ENCODE measurements at regions not wholly inside any gene's neighbourhood (a gene's known extent, or its start where the extent isn't known, plus 50 kb on each side); places are given as distances from the start of the nearest gene placed in this dataset.

DNA sequence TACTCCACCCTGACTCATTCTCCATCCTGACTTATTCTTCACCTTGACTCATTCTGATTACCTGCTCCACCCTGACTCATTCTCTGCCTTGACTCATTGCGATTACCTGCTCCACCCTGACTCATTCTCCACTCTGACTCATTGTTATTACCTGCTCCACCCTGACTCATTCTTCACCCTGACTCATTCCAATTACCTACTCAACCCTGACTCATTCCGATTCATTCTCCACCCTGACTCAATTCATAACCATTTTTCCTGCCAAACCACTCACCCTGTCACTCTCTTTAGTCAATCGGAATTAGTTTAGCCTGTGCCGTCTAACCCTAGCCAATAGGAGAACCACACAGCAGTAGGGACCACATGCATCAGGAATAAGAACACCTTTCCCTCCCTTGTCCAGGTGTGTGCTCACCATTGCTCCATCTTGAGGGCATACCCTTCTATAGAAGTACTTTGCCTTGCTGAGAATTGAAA is 1227.4 kb upstream of the PCDH20 start (continued):
- TF ChIP-seq BHLHE40 (IDR thresholded peaks at IDR 0.05; ENCODE audit: borderline replicate concordance in 1 of 2, low read depth in 2 of 2, low read length in 1 of 2) (no peak), DPF2 (IDR thresholded peaks at IDR 0.05) (peak; percentile 55; the same call in 1 of the 2 replicates), ZNF24 (IDR thresholded peaks at IDR 0.05) (no peak), ZNF384 (IDR thresholded peaks at IDR 0.05; ENCODE audit: borderline replicate concordance, low read depth, low read length) (no peak), SUPT20H (IDR thresholded peaks at IDR 0.05; ENCODE audit: borderline replicate concordance, control insufficient read depth, low read depth, low read length) (no peak), RELA (IDR thresholded peaks at IDR 0.05; ENCODE audit: borderline replicate concordance, partially characterized antibody) (no peak), LARP7 (IDR thresholded peaks at IDR 0.05) (no peak)
- TF ChIP-seq, protein P1, sequence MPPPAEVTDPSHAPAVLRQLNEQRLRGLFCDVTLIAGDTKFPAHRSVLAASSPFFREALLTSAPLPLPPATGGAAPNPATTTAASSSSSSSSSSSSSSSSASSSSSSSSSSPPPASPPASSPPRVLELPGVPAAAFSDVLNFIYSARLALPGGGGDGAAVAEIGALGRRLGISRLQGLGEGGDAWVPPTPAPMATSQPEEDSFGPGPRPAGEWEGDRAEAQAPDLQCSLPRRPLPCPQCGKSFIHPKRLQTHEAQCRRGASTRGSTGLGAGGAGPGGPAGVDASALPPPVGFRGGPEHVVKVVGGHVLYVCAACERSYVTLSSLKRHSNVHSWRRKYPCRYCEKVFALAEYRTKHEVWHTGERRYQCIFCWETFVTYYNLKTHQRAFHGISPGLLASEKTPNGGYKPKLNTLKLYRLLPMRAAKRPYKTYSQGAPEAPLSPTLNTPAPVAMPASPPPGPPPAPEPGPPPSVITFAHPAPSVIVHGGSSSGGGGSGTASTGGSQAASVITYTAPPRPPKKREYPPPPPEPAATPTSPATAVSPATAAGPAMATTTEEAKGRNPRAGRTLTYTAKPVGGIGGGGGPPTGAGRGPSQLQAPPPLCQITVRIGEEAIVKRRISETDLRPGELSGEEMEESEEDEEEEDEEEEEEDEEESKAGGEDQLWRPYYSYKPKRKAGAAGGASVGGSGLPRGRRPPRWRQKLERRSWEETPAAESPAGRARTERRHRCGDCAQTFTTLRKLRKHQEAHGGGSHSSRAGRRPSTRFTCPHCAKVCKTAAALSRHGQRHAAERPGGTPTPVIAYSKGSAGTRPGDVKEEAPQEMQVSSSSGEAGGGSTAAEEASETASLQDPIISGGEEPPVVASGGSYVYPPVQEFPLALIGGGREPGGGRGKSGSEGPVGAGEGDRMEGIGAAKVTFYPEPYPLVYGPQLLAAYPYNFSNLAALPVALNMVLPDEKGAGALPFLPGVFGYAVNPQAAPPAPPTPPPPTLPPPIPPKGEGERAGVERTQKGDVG (CRISPR knock-in tag; IDR thresholded peaks at IDR 0.05), result no peak
- TF ChIP-seq, protein P2, sequence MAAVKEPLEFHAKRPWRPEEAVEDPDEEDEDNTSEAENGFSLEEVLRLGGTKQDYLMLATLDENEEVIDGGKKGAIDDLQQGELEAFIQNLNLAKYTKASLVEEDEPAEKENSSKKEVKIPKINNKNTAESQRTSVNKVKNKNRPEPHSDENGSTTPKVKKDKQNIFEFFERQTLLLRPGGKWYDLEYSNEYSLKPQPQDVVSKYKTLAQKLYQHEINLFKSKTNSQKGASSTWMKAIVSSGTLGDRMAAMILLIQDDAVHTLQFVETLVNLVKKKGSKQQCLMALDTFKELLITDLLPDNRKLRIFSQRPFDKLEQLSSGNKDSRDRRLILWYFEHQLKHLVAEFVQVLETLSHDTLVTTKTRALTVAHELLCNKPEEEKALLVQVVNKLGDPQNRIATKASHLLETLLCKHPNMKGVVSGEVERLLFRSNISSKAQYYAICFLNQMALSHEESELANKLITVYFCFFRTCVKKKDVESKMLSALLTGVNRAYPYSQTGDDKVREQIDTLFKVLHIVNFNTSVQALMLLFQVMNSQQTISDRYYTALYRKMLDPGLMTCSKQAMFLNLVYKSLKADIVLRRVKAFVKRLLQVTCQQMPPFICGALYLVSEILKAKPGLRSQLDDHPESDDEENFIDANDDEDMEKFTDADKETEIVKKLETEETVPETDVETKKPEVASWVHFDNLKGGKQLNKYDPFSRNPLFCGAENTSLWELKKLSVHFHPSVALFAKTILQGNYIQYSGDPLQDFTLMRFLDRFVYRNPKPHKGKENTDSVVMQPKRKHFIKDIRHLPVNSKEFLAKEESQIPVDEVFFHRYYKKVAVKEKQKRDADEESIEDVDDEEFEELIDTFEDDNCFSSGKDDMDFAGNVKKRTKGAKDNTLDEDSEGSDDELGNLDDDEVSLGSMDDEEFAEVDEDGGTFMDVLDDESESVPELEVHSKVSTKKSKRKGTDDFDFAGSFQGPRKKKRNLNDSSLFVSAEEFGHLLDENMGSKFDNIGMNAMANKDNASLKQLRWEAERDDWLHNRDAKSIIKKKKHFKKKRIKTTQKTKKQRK (IDR thresholded peaks at IDR 0.05; ENCODE audit: low read depth, low read length), result no peak
- TF ChIP-seq, protein P3, sequence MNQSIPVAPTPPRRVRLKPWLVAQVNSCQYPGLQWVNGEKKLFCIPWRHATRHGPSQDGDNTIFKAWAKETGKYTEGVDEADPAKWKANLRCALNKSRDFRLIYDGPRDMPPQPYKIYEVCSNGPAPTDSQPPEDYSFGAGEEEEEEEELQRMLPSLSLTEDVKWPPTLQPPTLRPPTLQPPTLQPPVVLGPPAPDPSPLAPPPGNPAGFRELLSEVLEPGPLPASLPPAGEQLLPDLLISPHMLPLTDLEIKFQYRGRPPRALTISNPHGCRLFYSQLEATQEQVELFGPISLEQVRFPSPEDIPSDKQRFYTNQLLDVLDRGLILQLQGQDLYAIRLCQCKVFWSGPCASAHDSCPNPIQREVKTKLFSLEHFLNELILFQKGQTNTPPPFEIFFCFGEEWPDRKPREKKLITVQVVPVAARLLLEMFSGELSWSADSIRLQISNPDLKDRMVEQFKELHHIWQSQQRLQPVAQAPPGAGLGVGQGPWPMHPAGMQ (IDR thresholded peaks at IDR 0.05; ENCODE audit: borderline replicate concordance), result no peak
- TF ChIP-seq, protein P4, sequence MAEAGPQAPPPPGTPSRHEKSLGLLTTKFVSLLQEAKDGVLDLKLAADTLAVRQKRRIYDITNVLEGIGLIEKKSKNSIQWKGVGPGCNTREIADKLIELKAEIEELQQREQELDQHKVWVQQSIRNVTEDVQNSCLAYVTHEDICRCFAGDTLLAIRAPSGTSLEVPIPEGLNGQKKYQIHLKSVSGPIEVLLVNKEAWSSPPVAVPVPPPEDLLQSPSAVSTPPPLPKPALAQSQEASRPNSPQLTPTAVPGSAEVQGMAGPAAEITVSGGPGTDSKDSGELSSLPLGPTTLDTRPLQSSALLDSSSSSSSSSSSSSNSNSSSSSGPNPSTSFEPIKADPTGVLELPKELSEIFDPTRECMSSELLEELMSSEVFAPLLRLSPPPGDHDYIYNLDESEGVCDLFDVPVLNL (IDR thresholded peaks at IDR 0.05; ENCODE audit: low read depth, low read length), result no peak
- TF ChIP-seq, protein P5, sequence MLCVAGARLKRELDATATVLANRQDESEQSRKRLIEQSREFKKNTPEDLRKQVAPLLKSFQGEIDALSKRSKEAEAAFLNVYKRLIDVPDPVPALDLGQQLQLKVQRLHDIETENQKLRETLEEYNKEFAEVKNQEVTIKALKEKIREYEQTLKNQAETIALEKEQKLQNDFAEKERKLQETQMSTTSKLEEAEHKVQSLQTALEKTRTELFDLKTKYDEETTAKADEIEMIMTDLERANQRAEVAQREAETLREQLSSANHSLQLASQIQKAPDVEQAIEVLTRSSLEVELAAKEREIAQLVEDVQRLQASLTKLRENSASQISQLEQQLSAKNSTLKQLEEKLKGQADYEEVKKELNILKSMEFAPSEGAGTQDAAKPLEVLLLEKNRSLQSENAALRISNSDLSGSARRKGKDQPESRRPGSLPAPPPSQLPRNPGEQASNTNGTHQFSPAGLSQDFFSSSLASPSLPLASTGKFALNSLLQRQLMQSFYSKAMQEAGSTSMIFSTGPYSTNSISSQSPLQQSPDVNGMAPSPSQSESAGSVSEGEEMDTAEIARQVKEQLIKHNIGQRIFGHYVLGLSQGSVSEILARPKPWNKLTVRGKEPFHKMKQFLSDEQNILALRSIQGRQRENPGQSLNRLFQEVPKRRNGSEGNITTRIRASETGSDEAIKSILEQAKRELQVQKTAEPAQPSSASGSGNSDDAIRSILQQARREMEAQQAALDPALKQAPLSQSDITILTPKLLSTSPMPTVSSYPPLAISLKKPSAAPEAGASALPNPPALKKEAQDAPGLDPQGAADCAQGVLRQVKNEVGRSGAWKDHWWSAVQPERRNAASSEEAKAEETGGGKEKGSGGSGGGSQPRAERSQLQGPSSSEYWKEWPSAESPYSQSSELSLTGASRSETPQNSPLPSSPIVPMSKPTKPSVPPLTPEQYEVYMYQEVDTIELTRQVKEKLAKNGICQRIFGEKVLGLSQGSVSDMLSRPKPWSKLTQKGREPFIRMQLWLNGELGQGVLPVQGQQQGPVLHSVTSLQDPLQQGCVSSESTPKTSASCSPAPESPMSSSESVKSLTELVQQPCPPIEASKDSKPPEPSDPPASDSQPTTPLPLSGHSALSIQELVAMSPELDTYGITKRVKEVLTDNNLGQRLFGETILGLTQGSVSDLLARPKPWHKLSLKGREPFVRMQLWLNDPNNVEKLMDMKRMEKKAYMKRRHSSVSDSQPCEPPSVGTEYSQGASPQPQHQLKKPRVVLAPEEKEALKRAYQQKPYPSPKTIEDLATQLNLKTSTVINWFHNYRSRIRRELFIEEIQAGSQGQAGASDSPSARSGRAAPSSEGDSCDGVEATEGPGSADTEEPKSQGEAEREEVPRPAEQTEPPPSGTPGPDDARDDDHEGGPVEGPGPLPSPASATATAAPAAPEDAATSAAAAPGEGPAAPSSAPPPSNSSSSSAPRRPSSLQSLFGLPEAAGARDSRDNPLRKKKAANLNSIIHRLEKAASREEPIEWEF (IDR thresholded peaks at IDR 0.05; ENCODE audit: insufficient replicate concordance, low read depth, low read length), result no peak
- TF ChIP-seq, protein P6, sequence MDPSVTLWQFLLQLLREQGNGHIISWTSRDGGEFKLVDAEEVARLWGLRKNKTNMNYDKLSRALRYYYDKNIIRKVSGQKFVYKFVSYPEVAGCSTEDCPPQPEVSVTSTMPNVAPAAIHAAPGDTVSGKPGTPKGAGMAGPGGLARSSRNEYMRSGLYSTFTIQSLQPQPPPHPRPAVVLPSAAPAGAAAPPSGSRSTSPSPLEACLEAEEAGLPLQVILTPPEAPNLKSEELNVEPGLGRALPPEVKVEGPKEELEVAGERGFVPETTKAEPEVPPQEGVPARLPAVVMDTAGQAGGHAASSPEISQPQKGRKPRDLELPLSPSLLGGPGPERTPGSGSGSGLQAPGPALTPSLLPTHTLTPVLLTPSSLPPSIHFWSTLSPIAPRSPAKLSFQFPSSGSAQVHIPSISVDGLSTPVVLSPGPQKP (IDR thresholded peaks at IDR 0.05; ENCODE audit: low read depth, low read length), result no peak
